Activated CD4-positive, alpha-beta T cell treated with anti-CD3 and anti-CD28 coated beads for 1 hour (primary cell): ENCODE measurements at regions not wholly inside any gene's neighbourhood (a gene's known extent, or its start where the extent isn't known, plus 50 kb on each side); places are given as distances from the start of the nearest gene placed in this dataset.

Source experiments
- DNase-seq: peaks from one replicate; pipeline ENCODE4 v3.0.0-alpha.2; 2020

DNA sequence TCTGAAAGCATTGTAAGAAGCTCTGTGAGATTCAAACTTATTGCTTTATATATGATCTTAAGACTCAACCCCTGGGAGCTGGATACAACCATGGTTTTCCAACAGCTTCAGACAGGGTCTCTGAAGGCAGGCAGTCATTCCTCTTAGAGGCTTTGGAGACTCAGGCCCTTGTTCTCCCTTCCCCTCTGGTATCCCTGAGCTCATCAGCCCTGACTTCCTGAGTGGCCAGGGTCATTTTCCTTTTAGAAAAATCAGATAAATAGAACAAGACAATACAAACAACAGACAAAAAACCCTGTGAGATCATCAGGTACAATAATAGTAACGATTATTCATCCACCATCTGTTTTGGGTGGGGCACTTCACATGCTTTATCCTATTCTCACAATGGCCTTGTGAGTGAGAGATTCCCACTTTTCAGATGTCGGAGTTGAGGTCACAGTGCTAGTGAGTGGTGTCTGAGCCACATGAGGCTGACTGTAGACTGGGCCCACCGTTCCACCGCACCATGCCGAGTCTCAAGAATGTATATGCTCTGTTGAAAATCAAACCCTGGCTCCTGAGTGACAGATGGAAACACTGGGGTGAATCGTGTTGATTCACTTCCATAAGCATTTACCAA is 144.2 kb downstream of the CXCL12 start:
- DNase-seq: no peak

DNA sequence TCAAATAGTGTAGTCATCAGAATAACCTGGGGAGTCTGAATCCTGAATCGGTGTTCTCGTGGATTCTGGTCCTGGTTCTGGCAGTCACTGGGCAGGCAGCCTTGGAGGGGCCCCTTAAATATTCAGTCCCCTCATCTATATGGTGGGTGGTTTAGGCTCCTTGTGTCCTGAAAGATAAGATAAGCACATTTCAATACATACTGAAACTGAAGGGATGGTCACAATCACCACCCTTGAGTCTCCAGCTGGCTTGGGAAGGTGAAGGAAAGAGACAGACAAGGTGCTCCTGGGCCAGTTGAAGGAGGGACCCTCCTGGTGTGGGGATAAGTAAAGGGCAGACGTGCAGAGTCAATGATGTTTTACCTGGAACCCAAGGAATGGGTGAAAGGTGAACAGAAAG is 146.7 kb downstream of the CXCL12 start:
- DNase-seq: no peak

DNA sequence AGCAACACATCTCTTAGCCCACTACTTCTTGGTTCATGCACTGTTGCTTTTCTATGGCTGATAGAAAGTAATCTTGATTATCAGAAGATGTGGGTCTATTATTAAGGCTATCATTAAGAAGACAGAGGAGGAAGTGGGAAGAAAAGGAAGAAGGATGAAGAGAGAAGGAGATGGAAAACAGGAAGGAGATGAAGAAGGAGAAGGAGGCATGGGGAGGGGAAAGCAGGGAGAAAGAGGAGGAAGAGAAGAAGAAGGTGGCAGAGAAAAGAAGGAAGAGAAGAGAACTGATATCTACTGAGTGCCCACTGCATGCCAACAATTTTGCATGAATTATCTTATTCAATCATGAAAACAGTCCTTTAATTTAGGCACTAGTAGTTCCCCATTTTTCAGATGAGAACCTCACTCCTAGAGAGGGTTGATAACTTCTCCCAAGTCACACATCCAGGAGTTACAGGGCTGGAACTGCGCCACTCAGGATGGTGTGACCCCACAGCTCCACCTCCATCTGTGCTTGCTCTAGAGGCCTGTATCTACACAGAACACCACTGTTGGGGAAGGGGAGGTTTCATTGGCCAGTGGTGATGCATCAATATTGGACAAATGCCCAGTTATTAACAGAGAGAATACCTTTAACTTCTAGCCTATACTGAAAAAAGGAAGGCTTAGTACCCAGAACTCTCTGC is 147.4 kb downstream of the CXCL12 start:
- DNase-seq: no peak

DNA sequence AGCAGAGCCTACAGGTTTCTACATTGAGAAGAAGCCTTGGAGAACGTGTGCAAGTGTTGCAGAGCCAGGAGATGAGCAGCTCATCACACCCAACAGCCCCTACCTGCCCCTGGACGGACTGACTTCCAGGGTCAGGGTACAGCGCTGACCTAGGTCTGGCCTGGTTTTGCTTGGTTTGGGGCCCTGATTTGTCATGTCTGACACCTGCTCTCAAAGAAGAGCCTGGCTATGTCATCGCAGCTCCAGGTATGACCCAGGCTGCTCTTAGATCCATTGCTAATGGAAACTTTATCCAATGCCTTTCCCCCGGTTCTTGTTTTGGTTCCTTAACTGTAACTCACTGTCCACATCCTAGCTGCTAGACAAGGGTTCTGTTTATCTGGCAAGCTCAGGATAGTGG is 149.5 kb downstream of the CXCL12 start:
- no peak for DNase-seq

DNA sequence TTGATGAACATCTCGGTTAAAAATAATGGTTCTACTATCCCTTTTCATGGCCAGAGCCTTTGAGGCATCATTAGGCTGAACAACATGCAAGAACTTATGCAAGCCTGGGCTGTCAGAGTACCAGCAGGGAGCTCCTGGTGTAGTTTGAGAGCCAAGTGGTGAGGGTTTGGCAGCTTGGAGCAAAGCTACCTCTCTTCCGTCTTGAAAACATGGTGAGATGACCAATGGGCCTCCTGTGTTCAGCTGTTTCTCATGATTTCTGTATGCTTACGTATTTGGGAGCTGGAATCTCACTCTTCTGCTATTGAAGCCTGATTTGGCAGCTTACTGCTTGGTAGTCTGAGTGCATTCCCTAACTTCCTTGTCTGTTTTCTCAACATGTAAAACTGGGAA is 150.4 kb downstream of the CXCL12 start:
- DNase-seq: no peak

DNA sequence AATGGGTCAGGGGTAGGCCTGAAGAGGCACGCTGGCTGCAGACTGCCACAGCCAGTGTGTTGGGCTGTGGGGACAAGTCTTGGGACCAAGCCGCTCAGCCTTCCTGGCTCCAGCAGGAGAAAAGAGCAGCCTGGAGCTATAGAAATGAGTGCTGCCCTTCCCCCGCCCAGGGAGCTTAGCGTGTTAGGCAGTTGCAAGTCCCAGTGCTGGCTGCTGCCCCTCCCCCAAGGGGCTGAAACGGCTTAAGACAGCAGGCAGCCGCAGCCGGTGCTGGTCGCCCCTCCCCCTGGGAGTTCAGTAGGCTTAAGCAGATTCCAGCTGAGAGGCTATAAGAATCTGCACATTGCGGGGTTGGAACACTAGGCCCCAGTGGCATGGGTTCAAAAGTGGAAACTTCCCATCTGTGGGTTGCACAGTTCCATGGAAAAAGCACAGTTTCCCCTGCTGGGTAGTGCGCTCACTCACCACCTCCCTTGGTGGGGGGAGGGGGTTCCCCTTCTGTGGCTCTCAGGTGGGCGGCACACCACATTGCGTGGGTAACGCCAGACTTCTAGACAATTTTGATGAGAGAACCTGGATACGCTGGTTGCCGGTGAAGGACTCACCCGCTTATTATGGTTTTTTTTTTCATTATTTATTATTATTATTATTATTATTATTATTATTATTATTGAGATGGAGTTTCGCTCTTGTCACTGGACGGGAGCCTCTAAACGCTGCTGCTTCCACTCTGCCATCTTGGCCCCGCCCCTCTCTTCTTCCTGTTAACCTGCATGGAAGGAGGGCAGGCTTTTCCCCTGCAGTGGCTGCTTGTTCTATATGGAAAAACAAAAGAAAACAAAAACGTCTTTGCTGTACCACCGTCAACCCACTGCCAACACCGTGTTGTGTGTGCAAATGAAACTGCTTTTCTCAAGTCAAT is 151.1 kb downstream of the CXCL12 start:
- no peak for DNase-seq

DNA sequence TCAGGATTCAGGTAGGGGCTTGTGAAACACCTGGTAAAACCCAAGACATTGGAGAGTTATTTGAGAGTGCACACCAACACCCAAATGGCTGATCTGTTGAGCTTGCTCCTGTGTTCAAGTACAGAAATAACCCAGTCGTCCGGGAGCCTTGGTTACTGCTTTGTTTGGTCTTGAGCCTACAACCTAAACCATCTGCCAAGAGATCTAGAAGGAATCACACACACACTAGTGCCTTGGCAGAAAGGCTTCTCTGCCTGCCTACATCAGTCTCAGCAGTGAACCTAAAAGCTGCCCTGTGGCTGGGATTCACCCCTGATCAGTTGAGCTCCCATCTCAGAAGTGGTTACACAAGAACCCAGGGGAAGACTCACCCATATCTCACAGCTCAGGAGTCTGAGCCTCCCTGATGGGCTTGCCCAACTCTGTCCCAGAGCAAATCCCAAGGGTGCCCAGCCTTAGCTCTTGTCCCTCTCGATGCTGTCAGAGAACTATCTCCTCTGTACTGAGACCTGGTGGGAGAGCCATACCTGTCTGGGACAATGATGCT is 167.6 kb downstream of the CXCL12 start:
- DNase-seq: no peak

DNA sequence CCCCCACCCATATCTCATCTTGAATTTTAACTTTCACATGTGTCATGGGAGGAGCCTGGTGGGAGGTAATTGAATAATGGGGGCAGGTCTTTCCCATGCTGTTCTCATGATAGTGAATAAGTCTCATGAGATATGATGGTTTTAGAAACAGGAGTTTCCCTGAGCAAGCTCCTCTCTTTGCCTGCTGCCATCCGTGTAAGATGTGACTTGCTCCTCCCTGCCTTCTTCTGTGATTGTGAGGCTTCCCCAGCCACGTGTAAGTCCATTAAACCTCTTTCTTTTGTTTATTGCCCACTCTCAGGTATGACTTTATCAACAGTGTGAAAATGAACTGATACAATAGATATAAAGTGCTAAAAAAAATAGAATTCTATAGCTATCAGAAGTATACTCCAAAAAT is 168.8 kb downstream of the CXCL12 start:
- no peak for DNase-seq

DNA sequence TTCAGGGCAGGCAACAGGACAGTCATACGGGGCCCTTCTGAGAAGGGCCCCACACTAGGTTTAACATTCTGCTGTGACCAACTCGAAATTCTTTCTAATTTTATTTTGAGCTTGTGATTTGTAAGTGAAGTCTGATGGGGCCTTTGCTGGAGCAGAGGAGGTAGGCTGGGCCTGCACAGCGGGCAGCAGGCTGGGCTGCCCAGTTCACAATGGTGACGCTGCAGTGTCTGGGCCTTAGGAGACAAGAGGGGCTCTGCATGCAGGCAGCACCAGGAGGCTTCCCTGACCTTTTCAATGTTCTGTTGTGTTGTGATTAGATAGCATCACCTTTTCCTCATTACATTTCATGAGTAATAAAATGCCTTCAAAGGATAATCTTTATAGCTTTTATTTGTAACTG is 175.1 kb downstream of the CXCL12 start:
- no peak for DNase-seq

DNA sequence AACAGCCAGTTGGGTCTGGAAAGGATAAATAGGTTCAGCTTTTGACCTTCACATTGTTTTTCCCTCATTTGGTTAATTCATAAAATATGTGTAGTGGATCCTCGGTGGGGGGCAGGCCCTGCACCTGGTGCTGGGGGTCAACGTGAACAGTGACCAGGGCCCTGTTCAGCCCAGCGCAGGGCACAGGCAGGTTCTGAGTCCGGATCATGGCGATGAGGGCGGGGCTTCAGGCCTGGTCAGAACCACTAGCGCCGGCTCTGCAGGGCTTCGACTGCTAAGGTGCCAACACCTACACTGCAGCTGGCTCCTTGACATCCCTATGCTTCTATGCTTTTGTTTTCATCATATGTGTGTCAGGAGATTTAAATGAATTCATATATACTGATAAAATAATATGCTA is 177.7 kb downstream of the CXCL12 start:
- no peak for DNase-seq

DNA sequence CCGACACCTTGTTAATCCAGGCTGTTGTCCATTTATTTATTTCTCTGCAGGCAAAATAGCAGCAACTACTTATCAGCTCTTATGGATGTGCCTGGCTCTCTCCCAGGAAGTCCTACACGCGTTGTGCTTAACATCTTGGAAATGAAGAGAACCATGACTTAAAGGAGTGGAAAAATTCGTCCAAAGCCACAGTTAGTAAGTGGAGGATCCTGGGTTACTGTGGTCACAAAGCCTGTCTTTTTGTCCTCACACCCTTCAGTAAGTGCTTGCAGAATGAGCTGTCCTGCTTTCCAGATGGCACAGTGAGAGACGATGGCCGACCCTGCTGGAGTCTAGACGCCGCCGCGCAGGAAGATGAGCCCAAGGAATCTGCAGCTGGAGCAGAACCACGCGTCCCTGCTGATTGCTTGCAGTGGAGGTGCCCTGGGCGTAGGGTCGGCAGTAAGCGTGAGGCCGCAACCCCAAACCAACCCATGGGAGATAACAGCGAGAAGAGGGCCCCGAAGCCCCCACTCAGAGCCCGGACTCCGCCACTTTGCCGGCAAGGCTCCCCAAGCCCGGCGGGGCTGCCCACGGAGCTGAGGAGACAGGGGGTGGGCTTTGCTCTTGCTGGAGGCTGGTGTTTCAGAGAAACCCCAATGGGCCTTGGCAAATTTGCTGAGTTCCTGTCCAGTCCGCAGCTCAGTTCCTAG is 178.6 kb downstream of the CXCL12 start:
- no peak for DNase-seq

DNA sequence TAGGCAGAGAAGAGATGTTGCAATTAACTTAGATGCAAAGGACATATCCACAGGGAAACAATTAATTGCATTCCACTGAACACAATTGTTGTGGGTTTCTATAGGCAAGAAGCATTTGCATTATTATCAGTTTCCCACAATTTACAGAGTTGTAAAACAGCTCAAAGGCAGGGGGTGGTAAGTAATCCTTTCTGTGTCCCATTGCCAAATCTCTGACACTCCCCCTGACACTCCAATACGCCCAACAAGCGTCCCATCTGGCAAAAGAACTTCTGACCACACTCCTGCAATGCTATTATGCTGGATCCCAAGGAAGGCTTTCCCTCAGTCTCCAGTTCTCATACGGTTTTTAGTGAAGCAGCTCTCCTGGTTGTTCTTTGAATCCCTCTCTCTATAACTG is 179.8 kb downstream of the CXCL12 start:
- no peak for DNase-seq

DNA sequence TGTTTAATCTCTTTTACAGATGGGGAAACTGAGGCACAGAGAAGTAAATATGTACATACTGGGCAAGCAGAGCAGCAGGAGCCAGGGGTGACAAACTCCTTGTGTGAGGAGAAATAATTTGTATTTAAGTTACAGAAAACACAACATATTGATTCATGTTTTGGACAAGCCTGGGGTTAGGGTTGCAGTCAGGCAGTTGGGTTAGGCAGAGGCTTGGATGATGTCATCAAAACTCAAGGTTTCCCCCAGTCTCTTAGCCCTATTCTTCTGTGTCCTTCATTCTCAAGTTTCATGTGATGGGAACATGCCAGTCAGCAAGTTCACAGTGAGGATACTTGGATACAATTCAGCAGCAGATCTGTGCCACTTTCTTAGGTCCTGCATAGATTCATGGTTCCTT is 181.4 kb downstream of the CXCL12 start:
- no peak for DNase-seq

DNA sequence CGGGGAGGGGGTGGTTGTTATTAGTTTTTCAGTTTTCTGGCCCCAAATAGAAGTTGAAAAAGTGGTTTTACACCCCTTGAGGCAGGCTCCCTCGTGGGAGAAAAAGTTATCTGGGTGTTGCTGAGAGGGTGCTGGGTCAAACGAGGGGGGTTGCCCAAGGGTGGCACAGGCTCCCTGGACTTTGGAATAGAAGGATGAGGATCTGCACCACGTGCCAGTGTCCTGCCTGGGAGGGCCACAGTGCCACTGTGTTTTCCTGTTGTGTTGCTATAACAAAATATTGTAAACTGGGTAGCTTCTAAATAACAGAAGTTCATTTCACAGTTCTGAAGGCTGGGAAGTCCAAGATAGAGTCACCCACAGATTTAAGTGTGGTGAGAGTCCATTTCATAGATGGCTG is 181.9 kb downstream of the CXCL12 start:
- no peak for DNase-seq

DNA sequence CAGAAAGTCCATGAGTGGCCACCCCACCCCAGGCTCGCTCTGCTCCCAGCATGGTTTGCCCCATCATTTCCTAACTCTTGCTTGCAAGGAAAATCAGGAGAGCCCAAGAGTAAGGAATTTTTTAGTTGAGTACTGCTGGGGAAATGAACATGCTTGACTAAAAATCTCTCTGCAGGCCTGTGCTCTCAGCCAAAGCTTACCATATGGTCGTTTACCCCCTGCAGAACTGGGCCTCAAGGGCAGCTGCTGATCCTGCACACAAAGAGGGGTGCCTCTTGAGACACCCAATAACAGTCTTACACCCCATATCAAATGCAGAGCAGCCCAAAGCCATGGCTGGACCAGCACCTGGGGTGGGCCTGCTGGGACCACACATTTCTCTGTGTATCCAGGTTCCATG is 183.2 kb downstream of the CXCL12 start:
- DNase-seq: no peak

DNA sequence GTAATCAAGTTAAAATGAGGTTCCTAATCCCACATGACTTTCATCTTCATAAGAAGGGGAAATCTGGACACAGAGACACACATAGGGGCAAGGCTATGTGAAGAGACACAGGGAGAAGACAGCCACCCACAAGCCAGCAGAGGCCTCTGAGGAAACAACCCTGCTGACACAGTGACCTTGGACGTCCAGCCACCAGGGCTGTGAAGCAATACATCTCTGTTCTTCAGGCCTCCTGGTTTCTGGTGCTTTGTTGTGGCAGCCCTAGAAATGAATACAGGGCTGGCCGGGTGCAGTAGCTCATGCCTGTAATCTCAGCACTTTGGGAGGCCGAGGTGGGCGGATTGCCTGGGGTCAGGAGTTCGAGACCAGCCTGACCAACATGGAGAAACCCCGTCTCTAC is 183.9 kb downstream of the CXCL12 start:
- no peak for DNase-seq

DNA sequence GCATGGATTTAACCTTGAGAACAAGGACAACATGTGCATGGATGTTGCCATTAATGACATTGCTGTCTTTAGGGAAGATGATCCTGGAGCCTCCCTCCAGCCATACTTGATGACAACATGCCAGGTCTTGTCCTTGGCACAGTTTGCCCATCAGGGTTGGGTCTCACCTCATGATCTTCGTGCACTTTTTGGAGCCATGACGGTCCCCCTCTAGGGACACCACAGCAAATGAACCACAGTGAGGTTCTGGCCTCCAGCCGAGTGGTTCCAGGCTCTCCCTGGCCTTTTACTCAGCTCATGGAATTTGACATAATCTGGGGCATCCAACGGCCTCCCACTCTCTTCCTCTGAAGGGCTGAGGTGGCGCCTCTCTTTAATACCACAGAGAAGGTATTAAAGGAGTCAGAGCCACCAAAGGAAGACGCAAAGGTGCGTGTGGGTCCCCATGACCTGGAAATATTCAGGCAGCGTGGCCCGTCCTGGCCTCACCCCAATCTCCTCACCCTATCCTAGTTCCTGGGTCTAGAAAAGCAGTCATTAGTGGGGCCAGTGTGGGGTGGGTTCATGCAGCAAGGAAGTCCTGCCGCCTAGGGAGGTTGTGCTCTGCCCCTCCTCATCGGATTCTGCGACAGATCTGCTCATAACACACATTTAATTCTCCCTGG is 184.8 kb downstream of the CXCL12 start:
- DNase-seq: no peak

DNA sequence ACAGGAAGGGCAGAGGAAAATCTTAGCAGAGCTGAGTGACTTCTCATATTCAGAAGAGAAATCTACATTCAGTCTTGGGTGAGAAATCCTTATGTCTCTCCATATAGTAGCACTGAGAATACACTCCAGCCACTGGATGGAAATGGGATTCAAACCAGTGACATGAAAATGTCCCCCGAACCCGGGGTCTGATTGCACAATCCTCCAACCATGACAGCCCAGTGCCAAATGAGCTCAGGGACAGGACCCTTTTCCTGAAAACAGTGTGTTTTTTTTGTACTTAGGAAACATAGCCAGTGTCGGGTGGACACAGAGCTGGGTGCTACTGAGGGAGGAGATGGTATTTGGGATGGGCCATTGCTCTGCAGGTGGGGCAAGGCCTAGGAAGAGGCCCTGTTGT is 185.6 kb downstream of the CXCL12 start:
- DNase-seq: no peak

DNA sequence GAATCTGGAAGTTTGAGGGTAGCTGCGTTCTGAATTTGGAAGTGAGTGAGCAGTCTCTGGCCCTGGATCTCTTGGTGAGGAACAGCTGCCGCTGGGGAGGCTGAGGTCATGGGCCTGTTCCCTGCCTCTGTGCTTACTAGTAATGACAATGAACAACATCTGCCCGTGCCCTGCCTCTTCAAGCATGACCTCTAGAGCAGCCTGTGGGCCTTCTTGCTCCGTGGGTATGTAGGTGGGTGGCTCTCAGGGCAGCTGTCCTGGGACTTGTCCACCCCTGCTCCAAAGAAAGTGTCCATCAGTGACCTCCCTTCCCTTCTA is 186.2 kb downstream of the CXCL12 start:
- DNase-seq: no peak

DNA sequence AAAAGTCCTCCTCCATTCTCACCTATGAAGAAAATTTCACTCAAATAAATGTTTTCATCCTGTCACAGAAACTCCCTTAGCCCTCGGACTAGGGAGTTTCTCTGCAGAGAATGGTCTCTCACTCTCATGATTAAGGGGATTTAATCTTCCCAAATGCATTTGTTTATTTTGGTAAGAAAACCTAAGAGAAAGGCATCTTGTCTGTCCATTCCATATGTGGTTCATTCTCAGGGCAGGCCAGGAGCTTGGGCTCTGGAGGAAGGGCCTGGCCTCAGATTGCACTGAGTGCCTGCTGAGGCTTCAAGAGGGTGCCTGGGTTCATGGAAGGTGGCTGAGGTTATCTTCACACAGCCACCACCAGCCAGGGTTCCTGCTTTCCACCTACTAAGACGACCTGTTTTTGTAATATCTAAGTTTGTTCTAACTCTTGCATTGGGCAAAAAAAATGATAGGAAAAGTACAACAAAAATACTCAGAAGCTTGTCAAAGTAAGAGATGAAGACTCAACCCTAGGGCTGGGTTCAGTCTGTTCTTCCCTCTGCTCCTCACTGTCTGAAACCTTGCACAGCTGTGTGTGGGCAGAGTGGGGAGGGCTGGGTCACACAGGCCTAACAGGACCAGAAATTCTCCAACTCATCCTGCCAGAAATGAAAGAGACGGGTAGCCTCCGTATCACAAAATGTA is 186.7 kb downstream of the CXCL12 start:
- no peak for DNase-seq

DNA sequence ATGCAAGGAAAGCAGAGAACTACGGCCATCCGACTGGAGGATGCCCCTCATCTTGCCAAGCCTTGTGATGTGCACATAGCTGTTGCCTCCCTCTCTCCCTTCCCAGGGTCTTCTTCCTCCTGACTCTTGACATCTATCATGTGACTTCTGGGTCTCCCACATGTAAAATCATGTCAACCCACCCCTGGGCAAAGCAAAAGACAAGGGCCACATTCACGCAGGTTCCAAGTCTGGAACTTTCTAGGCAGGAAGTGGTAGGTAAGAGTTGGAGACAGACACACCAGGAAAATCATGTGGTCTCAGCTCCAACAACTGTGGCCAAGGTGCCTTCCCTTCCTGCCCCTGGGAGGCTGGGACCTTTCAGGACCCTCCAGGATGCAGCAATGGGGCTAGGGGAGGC is 187.3 kb downstream of the CXCL12 start:
- no peak for DNase-seq

DNA sequence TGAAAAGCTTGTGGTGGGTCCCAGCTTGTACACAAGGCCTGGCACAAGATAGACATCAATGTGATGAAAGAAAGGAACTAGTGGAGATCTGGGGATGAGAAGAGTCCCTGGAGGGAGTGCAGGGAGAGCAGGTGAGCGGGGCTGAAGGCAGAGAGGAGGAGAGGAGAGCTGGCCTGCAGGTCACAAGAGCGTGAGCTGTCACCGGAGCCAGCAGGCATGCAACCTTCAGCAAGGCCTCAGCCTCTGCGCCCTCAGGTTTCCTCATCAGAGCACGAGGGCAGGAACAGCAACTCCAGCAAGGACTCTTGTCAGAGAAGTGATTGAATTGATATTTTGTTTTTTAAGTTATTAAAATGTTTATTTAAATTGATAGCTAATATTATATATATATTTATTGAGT is 188.6 kb downstream of the CXCL12 start:
- no peak for DNase-seq
